T-helper 1 cell treated with Interleukin-12 subunit alpha and Interleukin-12 subunit beta and Interleukin-4 antibody, amounts not matched to agents 30 ng/mL and 1 ng/mL, for 36 hours (primary cell): ENCODE measurements at regions not wholly inside any gene's neighbourhood (a gene's known extent, or its start where the extent isn't known, plus 50 kb on each side); places are given as distances from the start of the nearest gene placed in this dataset.
"Not testable (repeated sequence)": the region's sequence is repeated elsewhere in the genome, so short reads cannot be mapped to it uniquely, and the experiment has no call there.

Experiments used
- intact Hi-C: fragments of 100-400 bp; cut with micrococcal nuclease; formaldehyde crosslinking; loops from one replicate; pipeline ENCODE4 v1.15.1; 2024

DNA sequence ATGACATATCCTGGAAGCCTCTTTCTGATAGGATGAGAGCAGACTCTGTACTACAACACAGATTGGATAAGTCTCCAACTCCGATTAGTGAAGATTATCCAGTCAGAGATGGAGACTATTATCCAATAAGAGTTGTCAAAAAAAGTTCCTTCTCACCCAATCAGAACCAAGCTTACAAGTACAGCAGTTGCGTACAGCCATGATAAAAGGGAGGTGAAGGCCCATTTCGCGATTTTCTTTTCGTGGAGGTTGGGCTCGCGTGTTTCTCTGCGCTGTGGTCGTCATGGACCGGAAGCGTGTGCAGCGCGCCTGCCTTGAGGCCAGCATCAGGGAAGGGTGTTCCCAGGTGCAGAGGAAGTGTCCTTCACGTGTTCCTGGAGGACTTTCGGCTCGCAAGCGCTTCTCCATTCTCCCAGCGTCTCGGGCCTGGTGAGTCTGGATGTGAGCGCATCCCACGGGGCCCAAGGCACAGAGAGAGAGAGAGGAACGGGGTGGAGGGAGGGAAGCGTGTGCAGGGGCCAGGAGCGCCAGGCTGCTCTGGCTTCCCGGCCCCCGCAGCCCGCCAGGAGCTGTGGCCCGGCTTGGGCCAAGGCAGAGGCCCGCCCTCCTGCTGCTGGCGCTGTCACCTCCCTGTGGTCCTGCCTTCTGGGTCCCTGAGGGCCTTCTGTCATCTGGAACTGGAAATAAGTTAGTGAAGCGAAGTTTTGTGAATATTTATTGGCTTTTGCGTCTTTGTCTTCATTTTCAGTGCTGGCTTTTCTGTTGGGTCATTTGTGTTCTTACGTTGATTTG, 53.9 kb downstream of the CDRT15L2 start:
- intact Hi-C loops, result not testable (repeated sequence)

- intact Hi-C loops, result not testable (repeated sequence)
Observed at GRCh38 chr17:20640147-20640546, 60.6 kb downstream of the CDRT15L2 start.

- intact Hi-C loops, result not testable (repeated sequence)
Observed at GRCh38 chr17:20646661-20647272, 67.2 kb downstream of the CDRT15L2 start.

GRCh38 chr17:20649097-20649767, 69.7 kb downstream of the CDRT15L2 start:
- intact Hi-C loops, result not testable (repeated sequence)

- intact Hi-C loops, result not testable (repeated sequence)
Observed at GRCh38 chr17:20651022-20651421, 71.5 kb downstream of the CDRT15L2 start.

DNA sequence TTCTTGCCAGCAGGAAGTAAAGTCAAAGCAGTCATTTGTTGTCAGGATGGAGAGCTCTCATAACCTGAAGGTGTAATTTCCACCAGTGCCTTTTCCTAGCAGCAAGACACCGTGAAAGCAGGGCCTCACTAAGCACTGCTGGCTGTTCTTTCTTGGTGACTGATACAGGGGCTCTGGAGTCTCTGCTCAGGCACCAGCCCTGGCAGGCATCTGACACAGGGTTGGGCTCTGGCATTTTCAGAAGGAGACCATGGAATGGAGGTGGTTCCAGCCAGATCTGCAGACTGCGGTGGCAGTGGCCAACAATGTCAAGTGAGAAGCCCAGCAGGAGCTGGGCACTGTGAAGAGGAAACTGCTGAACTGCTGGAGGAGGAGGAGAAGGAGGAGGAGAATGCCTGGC, 72.2 kb downstream of the CDRT15L2 start:
- intact Hi-C loops, result not testable (repeated sequence)

GRCh38 chr17:20653391-20653790, 73.9 kb downstream of the CDRT15L2 start:
- intact Hi-C loops, result not testable (repeated sequence)

DNA sequence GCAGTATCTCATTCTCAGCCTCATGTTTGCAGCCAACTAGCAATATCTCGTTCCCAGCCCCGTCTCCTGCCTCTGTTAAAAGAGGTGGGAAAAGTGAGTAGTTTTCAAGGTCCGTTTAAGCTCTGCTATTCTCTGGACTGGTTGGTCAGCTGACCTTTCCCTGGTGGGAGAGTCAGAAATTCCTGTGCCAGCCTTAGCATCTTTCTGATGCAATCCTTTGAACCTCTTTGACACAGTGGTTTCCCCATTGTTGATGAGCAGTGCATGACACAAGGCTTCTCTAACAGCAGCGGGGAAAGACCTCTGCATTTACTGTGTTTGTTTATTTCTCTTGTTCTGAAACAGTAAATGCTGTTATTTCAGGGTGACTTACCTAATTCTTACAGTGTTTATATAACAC, 74.6 kb downstream of the CDRT15L2 start:
- intact Hi-C loops, result not testable (repeated sequence)

GRCh38 chr17:20654575-20654974, 75.1 kb downstream of the CDRT15L2 start:
- intact Hi-C loops, result not testable (repeated sequence)

DNA sequence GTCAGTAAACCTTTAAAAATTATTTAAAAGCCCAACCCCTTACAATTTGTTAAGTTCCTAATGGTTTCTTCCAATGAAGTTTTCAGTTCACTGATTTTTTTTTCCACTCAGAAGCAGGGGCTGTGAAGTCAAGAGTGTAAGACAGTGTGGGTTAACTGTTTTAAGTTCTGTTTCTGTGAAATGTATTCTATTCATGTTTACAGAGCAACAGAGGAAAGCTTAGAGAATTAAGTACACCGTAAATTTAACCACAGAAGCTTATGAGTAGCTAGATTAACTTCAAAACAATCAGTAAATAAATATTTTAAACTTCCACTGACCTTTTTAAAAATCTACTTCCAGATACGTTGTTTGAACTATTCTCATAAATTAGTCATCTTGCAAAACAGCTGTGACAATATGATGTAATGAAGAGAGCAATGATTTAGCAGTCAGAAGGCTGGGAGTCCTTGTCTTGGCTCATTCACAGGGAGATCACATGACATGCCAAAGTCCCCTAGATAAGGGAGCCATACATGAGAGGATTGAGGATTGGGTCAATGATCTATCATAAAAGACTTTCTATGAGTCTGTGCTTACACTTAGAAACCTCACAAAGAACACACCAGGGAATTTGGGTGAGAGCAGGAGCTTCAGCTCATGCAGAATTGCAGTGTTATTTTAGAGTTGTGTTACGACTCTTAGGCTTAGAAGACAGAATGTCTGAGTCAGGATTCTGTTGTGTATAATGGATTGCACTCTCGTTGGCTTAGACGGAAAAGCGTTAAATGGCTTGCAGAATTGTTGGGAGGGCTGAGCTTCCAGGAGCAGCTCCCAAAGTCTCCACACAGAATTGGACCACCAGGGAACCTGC, 85.8 kb downstream of the CDRT15L2 start:
- intact Hi-C loops, result not testable (repeated sequence)

DNA sequence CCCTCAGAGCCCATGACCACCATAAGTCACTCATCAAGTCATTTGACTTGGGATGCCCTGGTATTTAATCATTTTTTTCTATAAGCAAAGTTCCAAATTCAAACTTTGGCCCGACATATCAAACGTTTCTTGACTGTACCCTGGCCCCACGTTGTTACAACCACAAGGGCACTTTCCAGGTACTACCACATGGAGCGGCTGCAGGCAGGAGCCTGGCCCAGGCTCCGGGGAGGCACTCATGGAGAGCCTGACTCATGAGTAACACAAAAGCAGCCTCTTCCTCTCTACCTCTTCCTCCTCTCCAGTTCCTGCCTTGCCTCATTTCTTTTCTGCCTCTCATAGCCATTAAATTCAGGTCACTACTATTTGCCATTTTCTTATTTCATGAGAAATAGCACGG, 87.2 kb downstream of the CDRT15L2 start:
- intact Hi-C loops, result not testable (repeated sequence)

DNA sequence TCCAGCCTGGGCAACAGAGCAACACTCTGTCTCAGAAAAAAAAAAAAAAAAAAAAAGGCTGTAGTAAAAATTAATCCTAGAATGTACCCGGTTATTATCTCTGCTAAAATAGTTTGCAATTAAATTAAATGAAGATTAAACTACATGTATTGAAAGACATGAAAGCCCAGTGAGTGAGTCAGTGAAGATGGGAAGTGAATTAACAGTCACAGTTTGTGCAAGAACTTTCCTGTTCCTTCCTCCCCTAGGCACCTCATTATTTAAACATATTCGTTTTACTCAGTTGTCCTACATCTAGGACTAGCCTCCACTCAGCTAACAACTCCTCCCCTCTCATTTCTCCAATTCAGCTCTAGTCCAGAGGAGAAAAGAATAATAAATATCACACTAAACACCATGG, 88.2 kb downstream of the CDRT15L2 start:
- intact Hi-C loops, result not testable (repeated sequence)

GRCh38 chr17:20668316-20668715, 88.8 kb downstream of the CDRT15L2 start:
- intact Hi-C loops, result not testable (repeated sequence)

GRCh38 chr17:20668868-20669267, 89.3 kb downstream of the CDRT15L2 start:
- intact Hi-C loops, result not testable (repeated sequence)

GRCh38 chr17:20670506-20670905, 91.0 kb downstream of the CDRT15L2 start:
- intact Hi-C loops, result not testable (repeated sequence)

DNA sequence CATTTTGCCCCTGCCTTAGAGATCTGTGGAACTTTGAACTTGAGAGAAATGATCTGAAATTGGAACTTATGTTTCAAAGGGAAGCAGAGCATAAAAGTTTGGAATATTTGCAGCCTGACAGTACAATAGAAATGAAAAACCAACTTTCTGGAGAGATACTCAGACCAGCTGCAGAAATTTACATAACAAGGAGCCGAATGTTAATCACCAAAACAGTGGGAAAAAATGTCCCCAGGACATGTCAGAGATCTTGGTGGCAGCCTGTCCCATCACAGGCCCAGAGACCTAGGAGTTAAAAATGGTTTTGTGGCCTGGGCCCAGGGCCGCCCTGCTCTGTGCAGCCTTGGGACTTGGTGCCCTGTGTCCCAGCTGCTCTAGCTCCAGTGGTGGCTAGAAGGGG, 94.8 kb downstream of the CDRT15L2 start:
- intact Hi-C loops, result not testable (repeated sequence)

DNA sequence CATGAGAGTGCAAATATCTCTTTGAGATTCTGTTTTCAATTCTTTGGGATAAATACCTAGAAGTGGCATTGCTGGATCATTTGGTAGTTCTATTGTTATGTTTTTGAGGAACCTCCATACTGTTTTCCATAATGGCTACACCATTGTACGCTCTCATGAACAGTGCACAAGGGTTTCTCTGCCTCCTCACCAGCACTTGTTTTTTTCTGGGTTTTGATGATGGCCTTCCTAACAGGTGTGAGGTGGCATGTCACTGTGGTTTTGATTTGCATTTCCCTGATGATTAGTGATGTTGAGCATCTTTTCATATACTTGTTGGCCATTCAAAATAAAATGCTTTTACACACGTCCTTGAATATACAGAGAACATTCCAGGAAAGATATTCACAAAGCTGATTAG, 96.2 kb downstream of the CDRT15L2 start:
- intact Hi-C loops, result not testable (repeated sequence)

DNA sequence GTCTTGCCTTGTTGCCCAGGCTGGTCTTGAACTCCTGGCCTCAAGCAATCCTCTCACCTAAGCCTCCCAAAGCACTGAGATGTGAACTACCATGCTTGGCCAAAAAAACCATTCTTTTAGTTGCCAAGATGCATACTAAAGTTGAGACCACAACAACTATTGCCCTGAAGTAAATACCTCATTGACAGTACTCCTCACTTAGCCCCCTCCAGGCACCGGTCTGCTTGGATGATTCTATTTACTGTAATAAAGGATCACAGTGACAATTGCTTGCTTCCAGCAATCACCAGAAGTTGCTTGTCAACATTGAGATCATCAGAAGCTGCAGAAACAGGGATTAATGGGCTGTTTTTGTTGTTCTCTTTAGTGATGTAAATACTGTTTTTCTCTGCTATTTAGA, 97.1 kb downstream of the CDRT15L2 start:
- intact Hi-C loops, result not testable (repeated sequence)

- intact Hi-C loops, result not testable (repeated sequence)
Observed at GRCh38 chr17:20677469-20677868, 97.9 kb downstream of the CDRT15L2 start.

- intact Hi-C loops, result not testable (repeated sequence)
Observed at GRCh38 chr17:20678424-20678823, 98.9 kb downstream of the CDRT15L2 start.
